ENCODE measurements at regions not wholly inside any gene's neighbourhood (a gene's known extent, or its start where the extent isn't known, plus 50 kb on each side); places are given as distances from the start of the nearest gene placed in this dataset.

- no peaks in the 10 kb centered on the region for H3K9me1 ChIP-seq (replicated peaks; ENCODE audit: control insufficient read depth, extremely low read depth, insufficient read depth, low read length)
- dilution Hi-C loops (cut with MboI; ENCODE audit: extremely low pct_ligation_motif_present, low sequenced_read_pairs) (no loop called here), intact Hi-C loops (cut with micrococcal nuclease) (no loop called here)
- no peaks in the 10 kb centered on the region for H3K36me3 ChIP-seq (ENCODE audit: control insufficient read depth in 2 of 2, extremely low read depth in 1 of 2, insufficient read depth in 2 of 2, low read length in 2 of 2)
- H3K4me3 ChIP-seq (replicated peaks in 1 of 3; ENCODE audit: insufficient read depth in 1 of 3, low read depth in 1 of 3, low read length in 3 of 3), result no peak overlapping the region
- H3K4me1 ChIP-seq (ENCODE audit: control insufficient read depth, extremely low read depth, insufficient read depth, low read length), result no peaks in the 10 kb centered on the region
- no peak for TF ChIP-seq JUN (IDR thresholded peaks at IDR 0.05; ENCODE audit: borderline replicate concordance, insufficient read depth, insufficient read length, low read depth)
- TF ChIP-seq, protein P1, sequence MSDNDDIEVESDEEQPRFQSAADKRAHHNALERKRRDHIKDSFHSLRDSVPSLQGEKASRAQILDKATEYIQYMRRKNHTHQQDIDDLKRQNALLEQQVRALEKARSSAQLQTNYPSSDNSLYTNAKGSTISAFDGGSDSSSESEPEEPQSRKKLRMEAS (IDR thresholded peaks at IDR 0.05; ENCODE audit: insufficient read depth, insufficient read length), result no peak
- no peak for TF ChIP-seq GATA2 (IDR thresholded peaks at IDR 0.05; ENCODE audit: insufficient read depth, insufficient read length, low read depth, low read length)
- TF ChIP-seq EZH2 (IDR thresholded peaks at IDR 0.05; ENCODE audit: borderline replicate concordance, low read depth, low read length, severe bottlenecking), result no peak
- TF ChIP-seq MYC (IDR thresholded peaks at IDR 0.05; ENCODE audit: low read depth, low read length), result no peak
- DNase-seq (ENCODE audit: low read depth, low spot score), result no peak
- H3K4me2 ChIP-seq (ENCODE audit: insufficient read depth, low read length), result no peak overlapping the region
- H3K9ac ChIP-seq (replicated peaks; ENCODE audit: extremely low read depth, insufficient read depth, low read length), result no peak overlapping the region
- CTCF ChIA-PET, result interaction anchor here (1.0 to 1.2 kb wide), 2 partner anchors 24 to 728 kb away, joined by 3 read pairs; no protein-coding TSS in a partner anchor
- POLR2A ChIA-PET, result no interaction called here
- no peaks in the 10 kb centered on the region for H3K27me3 ChIP-seq (ENCODE audit: control insufficient read depth in 2 of 2, insufficient read depth in 2 of 2, low read length in 2 of 2)
- no peak for FAIRE-seq
- no peak overlapping the region for H2AFZ ChIP-seq (ENCODE audit: low read depth, low read length)
- H3K27ac ChIP-seq (ENCODE audit: insufficient read depth, low read depth, low read length), result no peak overlapping the region
- H3K79me2 ChIP-seq (ENCODE audit: control insufficient read depth, insufficient read depth, low read length), result no peaks in the 10 kb centered on the region
- H3K9me3 ChIP-seq (replicated peaks; ENCODE audit: control insufficient read depth, insufficient read depth, low read length), result no peaks in the 10 kb centered on the region
- no peaks in the 10 kb centered on the region for H4K20me1 ChIP-seq (replicated peaks; ENCODE audit: control insufficient read depth, extremely low read depth, insufficient read depth, low read length)
- BruUV-seq (replicated peaks), result no TSS peak
Observed at GRCh38 chr15:99844150-99844549, 110.9 kb upstream of the LYSMD4 start.

GRCh38 chr15:99842071-99842470 is 108.8 kb upstream of the LYSMD4 start:
- no peak for DNase-seq (ENCODE audit: low read depth, low spot score)

More at GRCh38 chr15:99842071-99842470, 108.8 kb upstream of the LYSMD4 start:
- Histone ChIP-seq H3K9me1 (replicated peaks; ENCODE audit: control insufficient read depth, extremely low read depth, insufficient read depth, low read length) (no peaks in the 10 kb centered on the region), H3K4me3 (replicated peaks in 1 of 3; ENCODE audit: insufficient read depth in 1 of 3, low read depth in 1 of 3, low read length in 3 of 3) (no peak overlapping the region), H3K79me2 (ENCODE audit: control insufficient read depth, insufficient read depth, low read length) (no peaks in the 10 kb centered on the region), H3K27ac (ENCODE audit: insufficient read depth, low read depth, low read length) (no peak overlapping the region), H3K4me1 (ENCODE audit: control insufficient read depth, extremely low read depth, insufficient read depth, low read length) (no peaks in the 10 kb centered on the region), H3K9ac (replicated peaks; ENCODE audit: extremely low read depth, insufficient read depth, low read length) (no peak overlapping the region), H2AFZ (ENCODE audit: low read depth, low read length) (no peak overlapping the region), H3K36me3 (ENCODE audit: control insufficient read depth in 2 of 2, extremely low read depth in 1 of 2, insufficient read depth in 2 of 2, low read length in 2 of 2) (no peaks in the 10 kb centered on the region), H3K27me3 (ENCODE audit: control insufficient read depth in 2 of 2, insufficient read depth in 2 of 2, low read length in 2 of 2) (no peaks in the 10 kb centered on the region), H4K20me1 (replicated peaks; ENCODE audit: control insufficient read depth, extremely low read depth, insufficient read depth, low read length) (no peaks in the 10 kb centered on the region), H3K9me3 (replicated peaks; ENCODE audit: control insufficient read depth, insufficient read depth, low read length) (no peaks in the 10 kb centered on the region), H3K4me2 (ENCODE audit: insufficient read depth, low read length) (no peak overlapping the region)
- ChIA-PET CTCF (no interaction called here), POLR2A (no interaction called here)
- no peak for FAIRE-seq
- dilution Hi-C loops (cut with MboI; ENCODE audit: extremely low pct_ligation_motif_present, low sequenced_read_pairs) (no loop called here), intact Hi-C loops (cut with micrococcal nuclease) (no loop called here)
- BruUV-seq (replicated peaks), result no TSS peak
- TF ChIP-seq POLR2A (IDR thresholded peaks at IDR 0.05; ENCODE audit: low read depth, low read length), result no peak
- no peak for TF ChIP-seq EZH2 (IDR thresholded peaks at IDR 0.05; ENCODE audit: borderline replicate concordance, low read depth, low read length, severe bottlenecking)
- no peak for TF ChIP-seq JUN (IDR thresholded peaks at IDR 0.05; ENCODE audit: borderline replicate concordance, insufficient read depth, insufficient read length, low read depth)

Measured in endothelial cell of umbilical vein (primary cell).